ENCODE measurements at regions not wholly inside any gene's neighbourhood (a gene's known extent, or its start where the extent isn't known, plus 50 kb on each side); places are given as distances from the start of the nearest gene placed in this dataset.
"Not testable (repeated sequence)": the region's sequence is repeated elsewhere in the genome, so short reads cannot be mapped to it uniquely, and the experiment has no call there.

GRCh38 chr1:213571419-213571818 lies 416.4 kb upstream of the PROX1 start:
- no peaks in the 10 kb centered on the region for H3K4me1 Mint-ChIP-seq (ENCODE audit: low read depth)
- no peaks in the 10 kb centered on the region for H3K36me3 Mint-ChIP-seq
- ChIA-PET POLR2A (no interaction called here), CTCF (no interaction called here)
- H3K4me3 Mint-ChIP-seq: no peak overlapping the region
- H3K27me3 Mint-ChIP-seq: no peaks in the 10 kb centered on the region
- intact Hi-C loops (cut with micrococcal nuclease): no loop called here
- peaks cover 5% of the 10 kb centered on the region for H3K9me3 Mint-ChIP-seq
- H3K27ac Mint-ChIP-seq: no peak overlapping the region
- DNase-seq: no peak

- POLR2A ChIA-PET: no interaction called here
- H3K4me1 Mint-ChIP-seq (ENCODE audit: low read depth): no peaks in the 10 kb centered on the region
- peaks cover under 1% of the 10 kb centered on the region for H3K9me3 Mint-ChIP-seq
- DNase-seq: no peak
- no peaks in the 10 kb centered on the region for H3K27me3 Mint-ChIP-seq
- H3K36me3 Mint-ChIP-seq: no peaks in the 10 kb centered on the region
- intact Hi-C loops (cut with micrococcal nuclease): no loop called here
- CTCF ChIA-PET: no interaction called here
- H3K27ac Mint-ChIP-seq: no peak overlapping the region
- no peak overlapping the region for H3K4me3 Mint-ChIP-seq
Measured at GRCh38 chr1:213571843-213572242, 415.9 kb upstream of the PROX1 start.

DNA sequence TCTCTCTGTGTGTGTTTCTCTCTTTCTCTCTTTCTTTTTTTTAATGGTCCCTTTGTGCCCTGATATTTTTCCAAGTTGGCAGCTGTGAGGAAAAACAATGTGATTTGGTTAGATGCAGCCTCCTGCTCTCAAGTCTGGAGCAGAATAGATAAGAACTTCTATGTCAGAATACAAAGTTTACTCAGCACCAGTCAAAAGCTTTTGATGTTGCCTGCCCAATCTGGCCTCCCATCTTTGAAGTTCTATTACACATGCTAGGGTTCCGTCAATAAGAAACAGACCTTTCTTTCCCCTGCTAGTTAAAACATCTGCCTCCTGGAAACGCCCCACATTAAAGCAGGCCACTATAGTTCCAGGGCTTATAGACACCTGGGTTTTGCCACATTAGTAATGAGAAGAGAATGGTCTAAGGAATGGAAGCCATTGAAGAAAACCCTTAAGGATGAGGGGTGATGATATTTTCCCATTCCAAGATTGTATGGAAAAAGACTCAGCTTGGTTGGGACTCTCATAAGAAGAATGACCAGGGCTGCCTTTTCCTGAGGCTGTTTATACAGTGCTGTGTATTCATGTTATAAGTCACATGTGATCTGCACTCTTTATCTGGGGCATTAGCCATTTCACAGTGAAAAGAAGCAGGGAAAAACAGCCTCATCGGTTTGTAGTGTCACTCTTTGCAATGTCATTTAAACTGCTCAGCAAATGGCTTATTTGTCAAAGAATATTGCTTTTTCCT lies 414.7 kb upstream of the PROX1 start:
- CTCF ChIA-PET: no interaction called here
- intact Hi-C loops (cut with micrococcal nuclease): no loop called here

GRCh38 chr1:213573648-213574009 lies 414.1 kb upstream of the PROX1 start:
- peaks cover 2% of the 10 kb centered on the region for H3K9me3 Mint-ChIP-seq
- no peak for DNase-seq
- no peaks in the 10 kb centered on the region for H3K27me3 Mint-ChIP-seq
- no peaks in the 10 kb centered on the region for H3K36me3 Mint-ChIP-seq
- H3K27ac Mint-ChIP-seq: no peak overlapping the region
- ChIA-PET POLR2A (no interaction called here), CTCF (no interaction called here)
- intact Hi-C loops (cut with micrococcal nuclease): no loop called here
- no peaks in the 10 kb centered on the region for H3K4me1 Mint-ChIP-seq (ENCODE audit: low read depth)
- H3K4me3 Mint-ChIP-seq: no peak overlapping the region

More for the DNA sequence above, 414.7 kb upstream of the PROX1 start:
- H3K4me3 Mint-ChIP-seq: no peak overlapping the region
- no peak overlapping the region for H3K27ac Mint-ChIP-seq
- H3K9me3 Mint-ChIP-seq: peaks cover 2% of the 10 kb centered on the region
- H3K27me3 Mint-ChIP-seq: no peaks in the 10 kb centered on the region
- no peak for DNase-seq
- POLR2A ChIA-PET: no interaction called here
- no peaks in the 10 kb centered on the region for H3K4me1 Mint-ChIP-seq (ENCODE audit: low read depth)
- H3K36me3 Mint-ChIP-seq: no peaks in the 10 kb centered on the region

DNA sequence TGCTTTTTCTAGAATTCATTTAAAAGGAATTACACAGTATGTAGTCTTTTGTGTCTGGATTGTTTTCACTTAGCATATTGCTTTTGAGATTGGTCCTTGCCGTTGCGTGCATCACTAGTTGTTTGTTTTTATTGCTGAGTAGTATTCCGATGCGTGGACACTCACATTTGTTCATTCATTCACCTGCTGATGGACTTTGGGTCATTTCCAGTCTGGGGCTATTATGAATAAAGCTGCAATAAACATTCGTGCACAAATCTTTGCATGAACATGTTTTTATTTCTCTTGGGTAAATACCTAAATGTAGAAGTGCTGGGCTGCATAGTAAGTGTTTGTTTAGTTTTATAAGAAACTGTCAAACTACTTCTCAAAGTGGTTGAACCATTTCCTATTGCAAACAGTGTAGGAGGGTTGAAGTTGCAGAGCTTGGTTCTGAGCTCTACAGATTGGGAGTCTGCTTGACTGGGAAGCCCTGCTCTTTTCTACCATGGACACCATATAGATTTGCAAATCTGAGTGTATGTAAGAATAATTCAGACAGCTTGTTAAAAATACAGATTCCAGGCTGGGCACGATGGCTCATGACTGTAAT lies 404.7 kb upstream of the PROX1 start:
- Mint-ChIP-seq H3K27me3 (no peaks in the 10 kb centered on the region), H3K9me3 (no peaks in the 10 kb centered on the region), H3K4me3 (no peak overlapping the region), H3K4me1 (ENCODE audit: low read depth) (no peaks in the 10 kb centered on the region), H3K27ac (no peak overlapping the region), H3K36me3 (no peaks in the 10 kb centered on the region)
- DNase-seq: no peak
- POLR2A ChIA-PET: no interaction called here
- intact Hi-C loops (cut with micrococcal nuclease): no loop called here
- CTCF ChIA-PET: no interaction called here

- CTCF ChIA-PET: no interaction called here
- H3K4me1 Mint-ChIP-seq (ENCODE audit: low read depth): no peaks in the 10 kb centered on the region
- H3K27me3 Mint-ChIP-seq: no peaks in the 10 kb centered on the region
Measured at GRCh38 chr1:213584272-213584671, 403.5 kb upstream of the PROX1 start.

DNA sequence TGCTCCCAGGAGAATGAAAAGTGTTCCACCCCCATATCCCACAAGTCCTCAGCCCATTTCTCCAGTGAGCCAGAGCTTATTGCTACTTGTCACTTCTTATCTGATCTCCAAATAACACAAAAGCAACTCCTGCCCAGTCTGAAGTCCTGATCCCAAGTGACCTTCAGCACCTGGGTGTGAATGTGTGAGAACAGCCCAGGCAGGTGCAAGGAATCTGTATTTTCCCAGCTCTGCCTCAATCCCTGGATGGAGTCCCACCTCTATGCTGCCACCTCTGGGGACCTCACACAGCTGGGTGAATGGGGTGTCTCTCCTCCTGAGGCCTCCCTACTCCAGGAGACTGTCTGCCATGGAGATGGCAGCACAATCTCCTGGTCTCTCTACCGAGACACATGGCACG lies 402.4 kb upstream of the PROX1 start:
- no peak overlapping the region for H3K27ac Mint-ChIP-seq
- CTCF ChIA-PET: no interaction called here
- no peaks in the 10 kb centered on the region for H3K27me3 Mint-ChIP-seq
- intact Hi-C loops (cut with micrococcal nuclease): no loop called here
- no peaks in the 10 kb centered on the region for H3K4me1 Mint-ChIP-seq (ENCODE audit: low read depth)
- DNase-seq: no peak
- POLR2A ChIA-PET: no interaction called here
- H3K4me3 Mint-ChIP-seq: no peak overlapping the region
- no peaks in the 10 kb centered on the region for H3K9me3 Mint-ChIP-seq
- no peaks in the 10 kb centered on the region for H3K36me3 Mint-ChIP-seq

More at GRCh38 chr1:213584272-213584671, 403.5 kb upstream of the PROX1 start:
- intact Hi-C loops (cut with micrococcal nuclease): no loop called here
- Mint-ChIP-seq H3K36me3 (no peaks in the 10 kb centered on the region), H3K27ac (no peak overlapping the region), H3K4me3 (no peak overlapping the region), H3K9me3 (no peaks in the 10 kb centered on the region)
- POLR2A ChIA-PET: no interaction called here
- no peak for DNase-seq

GRCh38 chr1:213585959-213586586 lies 401.7 kb upstream of the PROX1 start:
- no peaks in the 10 kb centered on the region for H3K9me3 Mint-ChIP-seq
- H3K27me3 Mint-ChIP-seq: no peaks in the 10 kb centered on the region
- ChIA-PET CTCF (no interaction called here), POLR2A (no interaction called here)
- DNase-seq: no peak
- no peak overlapping the region for H3K27ac Mint-ChIP-seq
- no peaks in the 10 kb centered on the region for H3K4me1 Mint-ChIP-seq (ENCODE audit: low read depth)
- no peaks in the 10 kb centered on the region for H3K36me3 Mint-ChIP-seq
- intact Hi-C loops (cut with micrococcal nuclease): no loop called here
- H3K4me3 Mint-ChIP-seq: no peak overlapping the region

DNA sequence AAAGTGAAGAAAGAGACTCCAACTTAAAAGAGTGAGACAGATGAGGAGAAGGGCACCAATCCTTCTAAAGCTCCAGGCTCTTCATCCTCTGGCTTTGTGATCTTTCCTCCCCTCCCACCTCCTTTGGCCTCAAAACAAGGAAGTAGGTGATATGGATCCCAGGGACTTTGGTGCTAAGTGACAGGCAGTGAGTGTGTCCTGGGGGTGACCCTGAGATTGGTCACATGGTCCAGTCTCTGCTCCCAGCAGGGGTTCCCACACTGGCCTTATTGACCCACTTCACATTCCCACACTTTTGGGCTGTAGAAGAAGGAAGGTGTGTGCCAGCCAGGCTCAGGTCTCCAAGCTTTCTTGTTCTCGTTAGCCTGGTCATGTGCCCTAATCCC lies 401.2 kb upstream of the PROX1 start:
- no peaks in the 10 kb centered on the region for H3K27me3 Mint-ChIP-seq
- no peak overlapping the region for H3K27ac Mint-ChIP-seq
- H3K4me3 Mint-ChIP-seq: no peak overlapping the region
- no peaks in the 10 kb centered on the region for H3K36me3 Mint-ChIP-seq
- ChIA-PET POLR2A (no interaction called here), CTCF (no interaction called here)
- no peaks in the 10 kb centered on the region for H3K9me3 Mint-ChIP-seq
- H3K4me1 Mint-ChIP-seq (ENCODE audit: low read depth): no peaks in the 10 kb centered on the region
- DNase-seq: no peak
- intact Hi-C loops (cut with micrococcal nuclease): no loop called here

GRCh38 chr1:213596729-213597128 lies 391.0 kb upstream of the PROX1 start:
- Mint-ChIP-seq H3K27me3 (peaks cover 1% of the 10 kb centered on the region), H3K9me3 (no peaks in the 10 kb centered on the region), H3K4me3 (no peak overlapping the region), H3K27ac (no peak overlapping the region), H3K36me3 (no peaks in the 10 kb centered on the region), H3K4me1 (ENCODE audit: low read depth) (no peaks in the 10 kb centered on the region)
- intact Hi-C loops (cut with micrococcal nuclease): no loop called here
- no peak for DNase-seq
- ChIA-PET CTCF (no interaction called here), POLR2A (no interaction called here)

DNA sequence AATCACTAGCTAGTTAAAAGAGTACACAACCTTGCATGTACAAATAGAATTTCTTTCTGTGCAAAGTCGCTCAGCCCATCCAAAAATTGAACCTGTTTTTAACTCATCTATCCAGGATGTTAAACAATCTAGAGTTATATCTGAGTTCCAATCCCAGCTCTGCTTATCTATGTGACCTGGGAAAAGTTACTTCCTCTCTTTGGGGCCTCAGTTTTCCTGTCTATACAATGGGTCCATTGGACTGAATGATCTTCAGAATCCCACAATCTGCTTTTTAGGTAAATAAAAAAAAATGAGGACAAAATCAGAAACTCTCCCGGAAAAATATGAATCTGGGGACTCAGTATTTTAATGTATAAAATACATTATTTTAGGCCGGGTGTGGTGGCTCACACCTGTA lies 389.5 kb upstream of the PROX1 start:
- DNase-seq: no peak
- no peaks in the 10 kb centered on the region for H3K36me3 Mint-ChIP-seq
- ChIA-PET CTCF (no interaction called here), POLR2A (no interaction called here)
- no peaks in the 10 kb centered on the region for H3K4me1 Mint-ChIP-seq (ENCODE audit: low read depth)
- H3K4me3 Mint-ChIP-seq: no peak overlapping the region
- intact Hi-C loops (cut with micrococcal nuclease): no loop called here
- no peak overlapping the region for H3K27ac Mint-ChIP-seq
- H3K27me3 Mint-ChIP-seq: peaks cover 1% of the 10 kb centered on the region
- no peaks in the 10 kb centered on the region for H3K9me3 Mint-ChIP-seq

DNA sequence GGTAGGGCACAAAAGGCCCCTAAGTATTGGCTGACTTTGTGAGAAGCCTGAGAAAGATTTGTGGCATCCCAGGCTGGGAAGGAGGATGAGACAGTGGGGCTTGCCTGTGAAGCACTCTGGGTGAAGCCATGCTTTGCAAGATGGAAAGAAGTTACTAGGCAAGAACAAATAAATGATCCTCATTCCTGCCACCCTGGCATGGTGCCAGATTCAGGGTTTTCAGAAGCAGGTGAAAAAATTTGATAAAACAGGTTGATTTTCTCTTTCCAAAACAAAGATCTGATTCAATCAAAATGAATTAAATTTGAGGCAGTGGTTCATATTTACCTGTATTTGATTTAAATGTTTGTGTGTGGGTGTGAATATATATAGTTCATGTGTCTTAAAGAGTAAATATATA lies 386.9 kb upstream of the PROX1 start:
- intact Hi-C loops (cut with micrococcal nuclease): no loop called here
- Mint-ChIP-seq H3K36me3 (no peaks in the 10 kb centered on the region), H3K27me3 (peaks cover under 1% of the 10 kb centered on the region), H3K4me3 (no peak overlapping the region), H3K9me3 (no peaks in the 10 kb centered on the region), H3K27ac (no peak overlapping the region), H3K4me1 (ENCODE audit: low read depth) (no peaks in the 10 kb centered on the region)
- no peak for DNase-seq
- ChIA-PET CTCF (no interaction called here), POLR2A (no interaction called here)

GRCh38 chr1:213601705-213602104 lies 386.1 kb upstream of the PROX1 start:
- H3K36me3 Mint-ChIP-seq; intact Hi-C loops (cut with micrococcal nuclease); H3K4me3 Mint-ChIP-seq; DNase-seq; H3K27me3 Mint-ChIP-seq; H3K9me3 Mint-ChIP-seq; H3K27ac Mint-ChIP-seq; H3K4me1 Mint-ChIP-seq (ENCODE audit: low read depth); CTCF ChIA-PET; POLR2A ChIA-PET: not testable (repeated sequence)
